ENCODE measurements at regions not wholly inside any gene's neighbourhood (a gene's known extent, or its start where the extent isn't known, plus 50 kb on each side); places are given as distances from the start of the nearest gene placed in this dataset.

- Histone ChIP-seq H3K27me3 (0 out of 22 replicates have a peak, but pooled peaks cover 0 to 3% (median 0%) of the 10 kb centered on the region in 11 experiments), H3K9ac (no peak overlapping the region), H3K36me3 (no peaks in the 10 kb centered on the region), H3K9me3 (replicated peaks in 1 of 11) (peaks cover 0 to 14% (median 5%) of the 10 kb centered on the region in 11 experiments; a peak in 6 of 22 replicates), H3K4me1 (peaks cover 0 to 25% (median 0%) of the 10 kb centered on the region in 10 experiments; a peak in 6 of 20 replicates), H3K4me3 (no peak overlapping the region), H3K4me2 (no peak overlapping the region), H4K20me1 (no peaks in the 10 kb centered on the region; a peak in 1 of 22 replicates), H3K27ac (no peak overlapping the region)
- TF ChIP-seq Cebpa-rat (IDR thresholded peaks at IDR 0.05) = no peak
Observed at GRCh38 chrX:24410514-24411189, 50.2 kb downstream of the SUPT20HL1 start.

DNA sequence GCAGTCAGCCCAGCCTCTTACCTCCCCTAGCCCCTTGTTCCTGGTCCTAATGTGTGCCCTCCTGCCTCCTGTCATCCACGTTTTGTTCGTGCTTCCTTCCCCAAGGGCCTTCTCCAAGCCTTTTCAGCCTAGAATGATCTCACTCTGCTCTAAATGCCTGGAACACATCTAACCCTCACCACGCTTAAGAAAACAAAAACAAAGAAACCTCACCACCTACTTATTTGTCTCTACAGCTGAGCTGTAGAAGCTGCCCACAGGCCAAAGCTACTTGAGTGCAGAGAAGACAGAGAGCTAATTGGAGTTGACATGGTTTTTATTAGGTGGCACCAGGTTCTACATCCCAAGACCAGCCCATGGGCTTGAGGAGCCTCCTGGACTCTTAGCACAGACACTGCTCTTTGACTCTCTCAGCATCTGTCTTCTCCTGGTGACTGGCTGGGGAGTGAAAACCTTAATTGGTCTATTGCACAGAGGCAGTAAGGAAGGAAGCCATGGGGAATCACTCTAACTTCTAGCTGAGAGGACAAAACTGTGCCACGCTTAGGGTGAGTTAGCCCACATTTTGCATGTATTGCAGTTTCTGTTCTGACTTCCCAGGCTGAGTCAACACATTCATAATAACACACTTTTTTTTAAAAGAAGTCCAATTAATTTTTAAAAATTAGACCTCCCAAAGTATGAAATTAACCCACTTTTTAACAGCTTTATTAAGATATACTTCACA is 52.3 kb upstream of the PDK3 start:
- H3K9me3 ChIP-seq (replicated peaks in 1 of 11) = peaks cover 0 to 14% (median 5%) of the 10 kb centered on the region in 11 experiments; a peak in 7 of 22 replicates
- peak overlapping the region in 1 of 11 experiments; percentile 4; a peak in 1 of 22 replicates for H3K9ac ChIP-seq
- peak overlapping the region in 3 of 11 experiments; percentile 0 to 35 (median 31); a peak in 3 of 22 replicates for H3K27ac ChIP-seq
- 0 out of 22 replicates have a peak, but pooled peaks cover 0 to 3% (median 0%) of the 10 kb centered on the region in 11 experiments for H3K27me3 ChIP-seq
- no peak for TF ChIP-seq Cebpa-rat (IDR thresholded peaks at IDR 0.05)
- peak overlapping the region in 3 of 11 experiments; percentile 55 to 79 (median 59); a peak in 6 of 22 replicates for H3K4me2 ChIP-seq
- peaks cover 0 to 25% (median 0%) of the 10 kb centered on the region in 10 experiments; a peak in 6 of 20 replicates for H3K4me1 ChIP-seq
- no peaks in the 10 kb centered on the region; a peak in 1 of 22 replicates for H4K20me1 ChIP-seq
- H3K36me3 ChIP-seq = no peaks in the 10 kb centered on the region
- no peak overlapping the region for H3K4me3 ChIP-seq
